Breast epithelium (tissue), 3 donors: ENCODE measurements at regions not wholly inside any gene's neighbourhood (a gene's known extent, or its start where the extent isn't known, plus 50 kb on each side); places are given as distances from the start of the nearest gene placed in this dataset.

Experiments used
- POLR2A ChIP-seq: fragments of 450-650 bp; IDR thresholded peaks from one replicate; pipeline ENCODE4 v1.6.1; 2016; ENCODE audit warnings: antibody characterized with exemption, mild to moderate bottlenecking, moderate library complexity
- POLR2AphosphoS5 ChIP-seq, 3 donors: sonication (generic); formaldehyde crosslinking; IDR thresholded peaks; one replicate each; pipeline ENCODE4 v1.6.1; 2017; ENCODE audit warnings: antibody characterized with exemption in 3 of 3
- TF ChIP-seq, protein P1 (sequence below), 3 donors: fragments of 450-650 bp; IDR thresholded peaks; one replicate each; pipeline ENCODE4 v1.5.1; 2016 to 2017; ENCODE audit warnings: antibody characterized with exemption in 3 of 3, mild to moderate bottlenecking in 3 of 3, moderate library complexity in 3 of 3

DNA sequence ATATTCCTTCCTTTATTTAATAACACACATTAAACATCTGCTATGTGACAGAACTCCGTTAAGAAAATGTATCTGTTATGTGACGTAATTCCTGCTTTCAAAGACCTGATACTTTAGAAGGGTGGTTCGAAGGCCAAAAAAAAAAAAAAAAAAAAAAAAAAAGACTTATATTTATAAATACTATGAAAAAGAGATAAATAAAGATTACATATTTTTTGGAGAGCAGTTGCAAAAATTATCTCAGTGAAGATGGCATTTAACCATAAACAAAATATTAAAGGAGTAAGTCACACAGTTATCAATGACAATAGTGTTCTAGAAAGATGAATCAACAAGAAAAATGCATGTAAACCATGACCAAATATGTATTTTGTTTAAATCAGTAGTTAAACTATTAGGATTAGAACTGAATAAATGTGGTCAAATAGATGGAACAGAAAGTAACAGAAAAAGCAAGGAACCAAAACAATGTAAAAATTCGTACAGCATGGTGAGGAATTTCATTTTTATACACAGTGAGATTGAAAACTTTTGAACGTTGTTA is 612.3 kb upstream of the SLITRK5 start:
- TF ChIP-seq, protein P1, sequence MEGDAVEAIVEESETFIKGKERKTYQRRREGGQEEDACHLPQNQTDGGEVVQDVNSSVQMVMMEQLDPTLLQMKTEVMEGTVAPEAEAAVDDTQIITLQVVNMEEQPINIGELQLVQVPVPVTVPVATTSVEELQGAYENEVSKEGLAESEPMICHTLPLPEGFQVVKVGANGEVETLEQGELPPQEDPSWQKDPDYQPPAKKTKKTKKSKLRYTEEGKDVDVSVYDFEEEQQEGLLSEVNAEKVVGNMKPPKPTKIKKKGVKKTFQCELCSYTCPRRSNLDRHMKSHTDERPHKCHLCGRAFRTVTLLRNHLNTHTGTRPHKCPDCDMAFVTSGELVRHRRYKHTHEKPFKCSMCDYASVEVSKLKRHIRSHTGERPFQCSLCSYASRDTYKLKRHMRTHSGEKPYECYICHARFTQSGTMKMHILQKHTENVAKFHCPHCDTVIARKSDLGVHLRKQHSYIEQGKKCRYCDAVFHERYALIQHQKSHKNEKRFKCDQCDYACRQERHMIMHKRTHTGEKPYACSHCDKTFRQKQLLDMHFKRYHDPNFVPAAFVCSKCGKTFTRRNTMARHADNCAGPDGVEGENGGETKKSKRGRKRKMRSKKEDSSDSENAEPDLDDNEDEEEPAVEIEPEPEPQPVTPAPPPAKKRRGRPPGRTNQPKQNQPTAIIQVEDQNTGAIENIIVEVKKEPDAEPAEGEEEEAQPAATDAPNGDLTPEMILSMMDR (IDR thresholded peaks at IDR 0.05), result no peak
- TF ChIP-seq POLR2A (no peak), POLR2AphosphoS5 (IDR thresholded peaks at IDR 0.05) (no peak)
